ENCODE measurements at regions not wholly inside any gene's neighbourhood (a gene's known extent, or its start where the extent isn't known, plus 50 kb on each side); places are given as distances from the start of the nearest gene placed in this dataset.

- no peak overlapping the region for H3K27ac ChIP-seq
- H3K4me3 ChIP-seq = no peak overlapping the region
- H3K4me1 ChIP-seq (ENCODE audit: control insufficient read depth in 1 of 2, low read depth in 2 of 2) = peaks cover 0 to 11% of the 10 kb centered on the region in 2 donors
- DNase-seq (ENCODE audit: low spot score) = no peak
- H3K9me3 ChIP-seq = no peaks in the 10 kb centered on the region
- TF ChIP-seq, protein P1, sequence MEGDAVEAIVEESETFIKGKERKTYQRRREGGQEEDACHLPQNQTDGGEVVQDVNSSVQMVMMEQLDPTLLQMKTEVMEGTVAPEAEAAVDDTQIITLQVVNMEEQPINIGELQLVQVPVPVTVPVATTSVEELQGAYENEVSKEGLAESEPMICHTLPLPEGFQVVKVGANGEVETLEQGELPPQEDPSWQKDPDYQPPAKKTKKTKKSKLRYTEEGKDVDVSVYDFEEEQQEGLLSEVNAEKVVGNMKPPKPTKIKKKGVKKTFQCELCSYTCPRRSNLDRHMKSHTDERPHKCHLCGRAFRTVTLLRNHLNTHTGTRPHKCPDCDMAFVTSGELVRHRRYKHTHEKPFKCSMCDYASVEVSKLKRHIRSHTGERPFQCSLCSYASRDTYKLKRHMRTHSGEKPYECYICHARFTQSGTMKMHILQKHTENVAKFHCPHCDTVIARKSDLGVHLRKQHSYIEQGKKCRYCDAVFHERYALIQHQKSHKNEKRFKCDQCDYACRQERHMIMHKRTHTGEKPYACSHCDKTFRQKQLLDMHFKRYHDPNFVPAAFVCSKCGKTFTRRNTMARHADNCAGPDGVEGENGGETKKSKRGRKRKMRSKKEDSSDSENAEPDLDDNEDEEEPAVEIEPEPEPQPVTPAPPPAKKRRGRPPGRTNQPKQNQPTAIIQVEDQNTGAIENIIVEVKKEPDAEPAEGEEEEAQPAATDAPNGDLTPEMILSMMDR (IDR thresholded peaks at IDR 0.05) = no peak
- no peak for ATAC-seq (ENCODE audit: insufficient number of reproducible peaks, low FRiP score, low read depth)
- H3K36me3 ChIP-seq = no peaks in the 10 kb centered on the region
- H3K27me3 ChIP-seq (replicated peaks; ENCODE audit: insufficient read depth) = no peaks in the 10 kb centered on the region
Observed at GRCh38 chr5:74367934-74368333, 272.6 kb downstream of the ENC1 start.

DNA sequence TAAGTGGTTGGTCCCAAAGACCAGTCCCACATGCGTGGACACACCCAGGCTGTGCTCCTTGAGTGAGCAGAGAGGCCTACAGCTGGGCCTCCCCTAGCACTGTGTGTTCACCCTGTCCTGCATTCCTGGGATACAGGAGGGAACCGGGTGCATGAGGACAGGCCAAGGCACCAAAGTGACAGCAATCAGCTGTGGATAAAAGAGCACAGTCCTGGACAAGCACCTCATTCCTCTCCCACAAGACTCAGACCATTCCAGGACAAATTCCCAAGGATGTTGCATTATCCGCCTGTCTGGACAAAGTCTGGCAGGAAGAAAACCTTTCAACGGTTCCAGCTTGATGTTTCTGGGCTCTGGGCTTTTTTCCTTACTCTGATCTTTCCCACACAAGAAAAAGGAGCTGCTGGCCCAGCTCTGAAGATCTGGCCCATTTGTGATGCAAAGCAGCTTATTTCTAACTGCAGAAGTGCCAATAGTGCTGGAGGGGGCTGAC is 273.2 kb downstream of the ENC1 start:
- H3K9me3 ChIP-seq = no peaks in the 10 kb centered on the region
- no peaks in the 10 kb centered on the region for H3K36me3 ChIP-seq
- H3K27ac ChIP-seq = no peak overlapping the region
- H3K27me3 ChIP-seq (replicated peaks; ENCODE audit: insufficient read depth) = no peaks in the 10 kb centered on the region
- TF ChIP-seq, protein P1 (IDR thresholded peaks at IDR 0.05) = no peak
- no peak overlapping the region for H3K4me3 ChIP-seq
- H3K4me1 ChIP-seq (ENCODE audit: control insufficient read depth in 1 of 2, low read depth in 2 of 2) = peaks cover 0 to 11% of the 10 kb centered on the region in 2 donors
- DNase-seq (ENCODE audit: low spot score) (no peak), ATAC-seq (ENCODE audit: insufficient number of reproducible peaks, low FRiP score, low read depth) (no peak)

- no peaks in the 10 kb centered on the region for H3K27me3 ChIP-seq (replicated peaks; ENCODE audit: insufficient read depth)
- H3K27ac ChIP-seq = no peak overlapping the region
- H3K4me3 ChIP-seq = no peak overlapping the region
- TF ChIP-seq, protein P1 (IDR thresholded peaks at IDR 0.05) = no peak
- no peaks in the 10 kb centered on the region for H3K9me3 ChIP-seq
- no peaks in the 10 kb centered on the region for H3K36me3 ChIP-seq
- peaks cover 0 to 11% of the 10 kb centered on the region in 2 donors for H3K4me1 ChIP-seq (ENCODE audit: control insufficient read depth in 1 of 2, low read depth in 2 of 2)
- DNase-seq (ENCODE audit: low spot score) = no peak
- ATAC-seq (ENCODE audit: insufficient number of reproducible peaks, low FRiP score, low read depth) = no peak
Observed at GRCh38 chr5:74365723-74366122, 274.8 kb downstream of the ENC1 start.

GRCh38 chr5:74364507-74364906 is 276.0 kb downstream of the ENC1 start:
- Histone ChIP-seq H3K27ac (no peak overlapping the region), H3K4me3 (no peak overlapping the region), H3K4me1 (ENCODE audit: control insufficient read depth in 1 of 2, low read depth in 2 of 2) (peaks cover 0 to 11% of the 10 kb centered on the region in 2 donors), H3K36me3 (no peaks in the 10 kb centered on the region), H3K27me3 (replicated peaks; ENCODE audit: insufficient read depth) (no peaks in the 10 kb centered on the region), H3K9me3 (no peaks in the 10 kb centered on the region)
- ATAC-seq (ENCODE audit: insufficient number of reproducible peaks, low FRiP score, low read depth) (no peak), DNase-seq (ENCODE audit: low spot score) (no peak)
- TF ChIP-seq, protein P1 (IDR thresholded peaks at IDR 0.05) = no peak

GRCh38 chr5:74363603-74364205 is 276.8 kb downstream of the ENC1 start:
- DNase-seq (ENCODE audit: low spot score) (no peak), ATAC-seq (ENCODE audit: insufficient number of reproducible peaks, low FRiP score, low read depth) (no peak)
- Histone ChIP-seq H3K4me3 (no peak overlapping the region), H3K27ac (no peak overlapping the region), H3K4me1 (ENCODE audit: control insufficient read depth in 1 of 2, low read depth in 2 of 2) (peaks cover 0 to 11% of the 10 kb centered on the region in 2 donors), H3K9me3 (no peaks in the 10 kb centered on the region), H3K27me3 (replicated peaks; ENCODE audit: insufficient read depth) (no peaks in the 10 kb centered on the region), H3K36me3 (no peaks in the 10 kb centered on the region)
- TF ChIP-seq, protein P1 (IDR thresholded peaks at IDR 0.05) = no peak

Measured in thoracic aorta (tissue), 2 donors.